WI38 (cell line): ENCODE measurements at regions not wholly inside any gene's neighbourhood (a gene's known extent, or its start where the extent isn't known, plus 50 kb on each side); places are given as distances from the start of the nearest gene placed in this dataset.

Source experiments
- H3K4me3 ChIP-seq: 2 replicates; pipeline ENCODE4 v1.5.1; 2011; ENCODE audit warnings: low read depth, mild to moderate bottlenecking, control low read depth, low read length
- CTCF ChIP-seq: IDR thresholded peaks from 2 replicates; pipeline ENCODE4 v1.5.1; 2012; ENCODE audit warnings: low read depth, mild to moderate bottlenecking, control low read depth, low read length

GRCh38 chr4:179919587-179919986, 2323.6 kb upstream of the TENM3 start:
- TF ChIP-seq CTCF, result no peak
- no peak overlapping the region for H3K4me3 ChIP-seq

- no peak for TF ChIP-seq CTCF
- no peak overlapping the region for H3K4me3 ChIP-seq
These were observed 2315.7 kb upstream of the TENM3 start for GRCh38 chr4:179927473-179927872.

- no peak overlapping the region for H3K4me3 ChIP-seq
- TF ChIP-seq CTCF, result no peak
These were observed 2301.3 kb upstream of the TENM3 start for GRCh38 chr4:179941911-179942310.

GRCh38 chr4:179976777-179977176, 2266.4 kb upstream of the TENM3 start:
- H3K4me3 ChIP-seq, result no peak overlapping the region
- no peak for TF ChIP-seq CTCF

GRCh38 chr4:179977378-179977777, 2265.8 kb upstream of the TENM3 start:
- TF ChIP-seq CTCF, result no peak
- no peak overlapping the region for H3K4me3 ChIP-seq

GRCh38 chr4:179981161-179981560, 2262.0 kb upstream of the TENM3 start:
- H3K4me3 ChIP-seq, result no peak overlapping the region
- no peak for TF ChIP-seq CTCF

GRCh38 chr4:179989975-179990374, 2253.2 kb upstream of the TENM3 start:
- no peak for TF ChIP-seq CTCF
- no peak overlapping the region for H3K4me3 ChIP-seq
